Trophoblast cell (in vitro differentiated cells and primary cell): ENCODE measurements at regions not wholly inside any gene's neighbourhood (a gene's known extent, or its start where the extent isn't known, plus 50 kb on each side); places are given as distances from the start of the nearest gene placed in this dataset.

Experiments used
- DNase-seq, 2 donors: peaks; one replicate each; pipeline ENCODE4 v3.0.0-alpha.2; 2016
- H2AFZ ChIP-seq: 2 replicates; pipeline ENCODE4 v1.6.1; 2013; ENCODE audit warnings: low read length, moderate library complexity, mild to moderate bottlenecking; ENCODE audit not compliant: insufficient read depth, poor library complexity
- H2AK5ac ChIP-seq: 2 replicates; pipeline ENCODE4 v1.6.1; 2013; ENCODE audit warnings: mild to moderate bottlenecking, low read length
- H2BK120ac ChIP-seq: 2 replicates; pipeline ENCODE4 v1.6.1; 2013; ENCODE audit warnings: low read length, mild to moderate bottlenecking, moderate library complexity; ENCODE audit not compliant: insufficient read depth, poor library complexity
- H2BK12ac ChIP-seq: 2 replicates; pipeline ENCODE4 v1.6.1; 2013; ENCODE audit warnings: mild to moderate bottlenecking, low read length, moderate library complexity
- H2BK5ac ChIP-seq: 2 replicates; pipeline ENCODE4 v1.6.1; 2013; ENCODE audit warnings: low read length, low read depth, moderate library complexity, mild to moderate bottlenecking; ENCODE audit not compliant: poor library complexity
- H3K14ac ChIP-seq: 2 replicates; pipeline ENCODE4 v1.6.1; 2013; ENCODE audit warnings: mild to moderate bottlenecking, low read length
- H3K18ac ChIP-seq: 2 replicates; pipeline ENCODE4 v1.6.1; 2013; ENCODE audit warnings: mild to moderate bottlenecking, low read length
- H3K23ac ChIP-seq: 2 replicates; pipeline ENCODE4 v1.6.1; 2013; ENCODE audit warnings: low read length
- H3K27ac ChIP-seq: 2 replicates; pipeline ENCODE4 v1.5.1; 2013; ENCODE audit warnings: low read depth, mild to moderate bottlenecking, inconsistent platforms, low read length, moderate library complexity
- H3K27me3 ChIP-seq: 2 replicates; pipeline ENCODE4 v1.6.1; 2013; ENCODE audit warnings: inconsistent platforms, mild to moderate bottlenecking, low read length, moderate library complexity; ENCODE audit not compliant: insufficient read depth
- H3K36me3 ChIP-seq, 2 experiments: 1 replicate in 1 of 2; 2 replicates in 1 of 2; pipeline ENCODE4 v1.6.1; 2013; ENCODE audit warnings: low read length in 2 of 2, mild to moderate bottlenecking in 2 of 2, moderate library complexity in 1 of 2; ENCODE audit not compliant: insufficient read depth in 2 of 2, control insufficient read depth in 1 of 2
- H3K4ac ChIP-seq: 2 replicates; pipeline ENCODE4 v1.6.1; 2013; ENCODE audit warnings: low read depth, mild to moderate bottlenecking, low read length, moderate library complexity
- H3K4me1 ChIP-seq, 2 experiments: 1 replicate in 1 of 2; 2 replicates in 1 of 2; pipeline ENCODE4 v1.6.1; 2013; ENCODE audit warnings: low read length in 2 of 2, mild to moderate bottlenecking in 2 of 2, moderate library complexity in 1 of 2; ENCODE audit not compliant: insufficient read depth in 2 of 2, control insufficient read depth in 1 of 2
- H3K4me2 ChIP-seq: 2 replicates; pipeline ENCODE4 v1.6.1; 2013; ENCODE audit warnings: inconsistent platforms, mild to moderate bottlenecking, low read length, moderate library complexity
- H3K4me3 ChIP-seq: 2 replicates; pipeline ENCODE4 v1.5.1; 2013; ENCODE audit warnings: mild to moderate bottlenecking, low read depth, low read length, inconsistent platforms
- H3K79me1 ChIP-seq: one replicate; pipeline ENCODE4 v1.6.1; 2013; ENCODE audit warnings: low read length
- H3K79me2 ChIP-seq: 2 replicates; pipeline ENCODE4 v1.6.1; 2013; ENCODE audit warnings: low read length, mild to moderate bottlenecking; ENCODE audit not compliant: control insufficient read depth, insufficient read depth, poor library complexity
- H3K9ac ChIP-seq: 2 replicates; pipeline ENCODE4 v1.6.1; 2013; ENCODE audit warnings: mild to moderate bottlenecking, low read length
- H3K9me3 ChIP-seq: 2 replicates; pipeline ENCODE4 v1.6.1; 2013; ENCODE audit warnings: low read depth, mild to moderate bottlenecking, control low read depth, inconsistent platforms, low read length; ENCODE audit not compliant: insufficient read depth
- H4K12ac ChIP-seq: 2 replicates; pipeline ENCODE4 v1.6.1; 2013; ENCODE audit warnings: low read depth, mild to moderate bottlenecking, low read length, moderate library complexity
- H4K8ac ChIP-seq: 2 replicates; pipeline ENCODE4 v1.6.1; 2013; ENCODE audit warnings: low read depth, mild to moderate bottlenecking, low read length, moderate library complexity
- H4K91ac ChIP-seq: one replicate; pipeline ENCODE4 v1.6.1; 2013; ENCODE audit warnings: low read depth, mild to moderate bottlenecking, low read length, moderate library complexity
- WGBS: extraction: QIAGEN DNeasy Blood & Tissue Kit; methylation state at CpG from one replicate; pipeline ENCODE4 v1.1.7; 2013; ENCODE audit warnings: missing lambda C conversion rate; ENCODE audit not compliant: insufficient read length, insufficient coverage; ENCODE audit errors: extremely low coverage; 5-methylcytosine and 5-hydroxymethylcytosine counted together

- no peaks in the 10 kb centered on the region for H3K9me3 ChIP-seq
- no peak overlapping the region for H4K8ac ChIP-seq
- H3K14ac ChIP-seq: no peak overlapping the region
- H3K4me2 ChIP-seq: no peak overlapping the region
- H2BK5ac ChIP-seq: no peak overlapping the region
- H2BK120ac ChIP-seq: no peak overlapping the region
- no peak overlapping the region for H3K18ac ChIP-seq
- no peak overlapping the region for H2BK12ac ChIP-seq
- H4K12ac ChIP-seq: no peak overlapping the region
- H3K23ac ChIP-seq: no peak overlapping the region
- H3K4ac ChIP-seq: no peak overlapping the region
- no peak overlapping the region for H3K27ac ChIP-seq
- H3K4me3 ChIP-seq: no peak overlapping the region
- no peaks in the 10 kb centered on the region for H3K4me1 ChIP-seq
- no peaks in the 10 kb centered on the region for H3K36me3 ChIP-seq
- H3K79me2 ChIP-seq: no peaks in the 10 kb centered on the region
- no CpG with 5 or more reads among the region's 1 CpG for WGBS
- no peak overlapping the region for H3K9ac ChIP-seq
- no peak overlapping the region for H2AK5ac ChIP-seq
- no peaks in the 10 kb centered on the region for H3K79me1 ChIP-seq
- DNase-seq: no peak
- H4K91ac ChIP-seq: no peak overlapping the region
- no peaks in the 10 kb centered on the region for H3K27me3 ChIP-seq
- H2AFZ ChIP-seq: no peak overlapping the region
These were observed 183.1 kb downstream of the FAT4 start for GRCh38 chr4:125497861-125498260.

GRCh38 chr4:125498981-125499380 lies 184.2 kb downstream of the FAT4 start:
- no peak for DNase-seq
- Histone ChIP-seq H3K18ac (no peak overlapping the region), H4K8ac (no peak overlapping the region), H3K79me2 (no peaks in the 10 kb centered on the region), H3K4me3 (no peak overlapping the region), H4K91ac (no peak overlapping the region), H3K9ac (no peak overlapping the region), H2BK12ac (no peak overlapping the region), H3K4me2 (no peak overlapping the region), H3K4me1 (no peaks in the 10 kb centered on the region), H3K79me1 (no peaks in the 10 kb centered on the region), H2AFZ (no peak overlapping the region), H3K23ac (no peak overlapping the region), H3K4ac (no peak overlapping the region), H3K9me3 (no peaks in the 10 kb centered on the region), H4K12ac (no peak overlapping the region), H3K27me3 (no peaks in the 10 kb centered on the region), H2BK120ac (no peak overlapping the region), H3K36me3 (no peaks in the 10 kb centered on the region), H3K27ac (no peak overlapping the region), H3K14ac (no peak overlapping the region), H2BK5ac (no peak overlapping the region), H2AK5ac (no peak overlapping the region)
- no CpG with 5 or more reads among the region's 1 CpG for WGBS

- no peak overlapping the region for H4K12ac ChIP-seq
- H2AK5ac ChIP-seq: no peak overlapping the region
- no peak overlapping the region for H3K9ac ChIP-seq
- H3K4ac ChIP-seq: no peak overlapping the region
- no peak overlapping the region for H3K4me3 ChIP-seq
- no CpG with 5 or more reads among the region's 3 CpGs for WGBS
- no peak overlapping the region for H2AFZ ChIP-seq
- H3K23ac ChIP-seq: no peak overlapping the region
- H3K4me2 ChIP-seq: no peak overlapping the region
- no peaks in the 10 kb centered on the region for H3K36me3 ChIP-seq
- H3K27me3 ChIP-seq: no peaks in the 10 kb centered on the region
- no peak overlapping the region for H3K18ac ChIP-seq
- DNase-seq: no peak
- H3K79me1 ChIP-seq: no peaks in the 10 kb centered on the region
- H3K4me1 ChIP-seq: no peaks in the 10 kb centered on the region
- no peak overlapping the region for H2BK5ac ChIP-seq
- H3K27ac ChIP-seq: no peak overlapping the region
- no peak overlapping the region for H2BK12ac ChIP-seq
- H4K8ac ChIP-seq: no peak overlapping the region
- H3K79me2 ChIP-seq: no peaks in the 10 kb centered on the region
- no peak overlapping the region for H4K91ac ChIP-seq
- H3K14ac ChIP-seq: no peak overlapping the region
- no peak overlapping the region for H2BK120ac ChIP-seq
- H3K9me3 ChIP-seq: no peaks in the 10 kb centered on the region
These were observed 186.3 kb downstream of the FAT4 start for GRCh38 chr4:125501090-125501489.

- no peak overlapping the region for H2AFZ ChIP-seq
- H3K18ac ChIP-seq: no peak overlapping the region
- H3K27me3 ChIP-seq: no peaks in the 10 kb centered on the region
- H3K9ac ChIP-seq: no peak overlapping the region
- H4K91ac ChIP-seq: no peak overlapping the region
- H3K36me3 ChIP-seq: no peaks in the 10 kb centered on the region
- no peak for DNase-seq
- H3K14ac ChIP-seq: no peak overlapping the region
- no peak overlapping the region for H2BK12ac ChIP-seq
- H3K4ac ChIP-seq: no peak overlapping the region
- H3K4me3 ChIP-seq: no peak overlapping the region
- H3K79me1 ChIP-seq: no peaks in the 10 kb centered on the region
- H3K27ac ChIP-seq: no peak overlapping the region
- H4K12ac ChIP-seq: no peak overlapping the region
- WGBS: no CpG with 5 or more reads among the region's 4 CpGs
- no peak overlapping the region for H2AK5ac ChIP-seq
- H3K79me2 ChIP-seq: no peaks in the 10 kb centered on the region
- H3K4me2 ChIP-seq: no peak overlapping the region
- H2BK5ac ChIP-seq: no peak overlapping the region
- no peak overlapping the region for H3K23ac ChIP-seq
- no peaks in the 10 kb centered on the region for H3K9me3 ChIP-seq
- H3K4me1 ChIP-seq: no peaks in the 10 kb centered on the region
- H2BK120ac ChIP-seq: no peak overlapping the region
- H4K8ac ChIP-seq: no peak overlapping the region
These were observed 186.8 kb downstream of the FAT4 start for GRCh38 chr4:125501568-125501967.
